GM20000 (cell line): ENCODE measurements at regions not wholly inside any gene's neighbourhood (a gene's known extent, or its start where the extent isn't known, plus 50 kb on each side); places are given as distances from the start of the nearest gene placed in this dataset.

Source experiments
- DNase-seq: peaks from one replicate; pipeline ENCODE4 v3.0.0; 2012; ENCODE audit warnings: low spot score
- CTCF ChIP-seq: IDR thresholded peaks from 2 replicates; pipeline ENCODE4 v1.5.1; 2012; ENCODE audit warnings: mild to moderate bottlenecking, control low read depth; ENCODE audit errors: extremely low read depth, missing control alignments

GRCh38 chr3:154976072-154976983 is 103.8 kb upstream of the MME start:
- no peak for TF ChIP-seq CTCF
- DNase-seq = no peak

DNA sequence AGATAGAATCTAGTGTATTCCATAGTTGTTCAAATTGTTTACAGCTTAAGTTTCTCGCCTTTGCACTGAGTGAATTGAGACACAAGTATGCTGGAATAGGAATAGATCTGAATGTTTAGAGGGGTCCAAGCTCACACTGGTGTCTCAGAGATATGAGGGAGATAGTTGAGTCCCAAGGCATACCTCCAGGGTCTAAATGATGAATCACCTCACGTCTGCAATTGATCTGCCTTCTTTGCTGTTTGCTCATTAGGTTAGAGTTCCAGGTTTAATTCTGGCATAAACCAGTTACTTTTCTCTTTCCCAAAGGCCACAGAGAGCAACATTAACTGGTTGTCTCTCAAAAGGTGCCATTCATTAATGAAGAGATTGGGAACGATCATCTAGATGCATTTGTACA is 106.3 kb upstream of the MME start:
- no peak for TF ChIP-seq CTCF
- no peak for DNase-seq

GRCh38 chr3:154972951-154973350 is 107.2 kb upstream of the MME start:
- DNase-seq = no peak
- no peak for TF ChIP-seq CTCF

DNA sequence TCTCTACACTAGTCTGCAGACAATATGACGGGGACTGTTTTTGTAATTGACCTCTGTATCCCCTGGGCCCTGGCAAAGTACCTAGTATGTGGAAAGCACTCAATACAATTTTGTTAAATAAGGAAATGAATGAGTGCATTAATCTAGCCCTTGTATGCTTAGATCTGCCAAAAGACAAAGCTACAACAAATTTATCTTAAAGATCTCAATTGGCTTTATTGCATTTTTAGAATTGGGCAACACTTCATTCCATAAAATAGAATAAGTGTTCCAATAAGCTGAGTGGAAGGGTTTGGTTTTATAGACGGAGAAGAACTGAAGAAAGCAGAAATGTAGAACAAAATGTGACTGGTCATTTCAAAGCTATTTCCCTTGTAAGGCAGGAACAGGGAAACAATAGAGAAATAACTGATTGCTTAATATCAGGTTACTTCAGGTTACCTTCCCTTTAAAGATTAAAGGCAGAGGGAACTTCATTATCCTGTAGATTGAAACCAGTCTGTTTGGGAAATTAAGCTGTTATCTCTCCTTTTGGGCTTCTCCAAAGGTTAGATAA is 108.3 kb upstream of the MME start:
- no peak for TF ChIP-seq CTCF
- DNase-seq = no peak

DNA sequence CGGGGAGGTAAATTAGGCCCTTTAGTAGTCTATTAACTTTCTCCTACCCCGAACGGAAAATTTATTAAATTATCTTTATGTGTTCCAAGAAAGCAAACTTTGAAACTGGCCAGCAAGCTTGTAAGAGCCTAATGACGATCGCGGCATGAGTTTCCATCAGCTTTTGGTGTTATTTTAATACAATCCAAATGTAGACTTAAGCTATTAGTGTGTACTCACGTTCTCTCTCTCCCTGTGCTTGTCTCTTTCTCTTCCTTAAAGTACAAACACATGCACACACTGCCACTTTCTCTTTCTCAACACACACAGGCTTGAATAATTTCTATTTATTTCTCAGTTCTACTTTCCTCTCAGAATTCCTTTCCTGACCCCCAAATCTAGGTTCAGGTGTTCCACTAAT is 108.8 kb upstream of the MME start:
- DNase-seq = no peak

DNA sequence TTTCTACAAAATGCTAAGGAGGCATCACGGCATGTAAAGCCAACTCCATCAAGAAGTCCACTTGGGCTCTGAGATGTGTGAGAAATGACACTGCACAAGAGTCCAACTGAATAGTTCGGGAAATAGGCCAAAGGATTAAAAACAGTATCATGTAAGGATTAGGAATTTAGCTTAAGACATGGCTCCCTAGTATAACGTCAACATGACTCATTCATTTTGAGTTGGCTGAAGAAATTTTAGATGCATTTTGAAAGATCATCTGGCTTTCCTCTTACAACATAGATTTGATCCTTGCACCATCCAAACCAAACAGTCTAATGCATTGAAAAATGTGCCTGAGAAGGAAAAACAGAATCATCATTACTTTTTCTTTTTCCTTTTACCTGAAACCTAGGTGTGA is 109.3 kb upstream of the MME start:
- DNase-seq = no peak
- TF ChIP-seq CTCF = no peak

More for the DNA sequence above, 108.8 kb upstream of the MME start:
- TF ChIP-seq CTCF = no peak

GRCh38 chr3:154969366-154969765 is 110.8 kb upstream of the MME start:
- TF ChIP-seq CTCF = no peak
- no peak for DNase-seq
